ENCODE measurements at regions not wholly inside any gene's neighbourhood (a gene's known extent, or its start where the extent isn't known, plus 50 kb on each side); places are given as distances from the start of the nearest gene placed in this dataset.

DNA sequence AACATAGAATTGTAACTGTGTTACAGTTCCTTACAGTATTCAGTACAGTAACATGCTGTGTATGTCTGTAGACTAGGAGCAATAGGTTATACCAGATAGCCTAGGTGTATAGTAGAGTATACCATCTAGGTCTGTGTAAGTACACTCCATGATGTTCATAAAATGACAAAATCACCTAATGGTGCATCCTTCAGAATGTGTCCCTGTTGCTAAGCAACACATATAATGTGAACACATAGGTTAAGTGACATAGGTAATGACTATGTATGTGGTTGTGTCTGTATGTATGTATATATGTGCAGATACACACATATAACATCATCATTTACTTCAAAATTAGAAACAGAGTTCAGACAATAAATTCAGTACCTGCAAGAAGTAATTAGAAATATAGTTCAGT, 146.8 kb upstream of the GAP43 start:
- Histone ChIP-seq H4K20me1 (ENCODE audit: low read depth, low read length) (no peaks in the 10 kb centered on the region), H3K9ac (ENCODE audit: low read length) (no peak overlapping the region), H3K4me2 (ENCODE audit: low read depth, low read length, poor library complexity, severe bottlenecking) (no peak overlapping the region), H3K79me2 (ENCODE audit: insufficient read depth, low read length) (no peaks in the 10 kb centered on the region), H3K27ac (ENCODE audit: low read depth, low read length) (no peak overlapping the region), H3K9me3 (ENCODE audit: insufficient read depth, low read length) (no peaks in the 10 kb centered on the region), H3F3A (ENCODE audit: insufficient read depth) (no peaks in the 10 kb centered on the region), H2AFZ (ENCODE audit: low read depth, low read length, severe bottlenecking) (no peak overlapping the region), H3K9me2 (replicated peaks; ENCODE audit: insufficient read depth, low read length) (no peaks in the 10 kb centered on the region), H3K27me3 (ENCODE audit: low read length) (no peaks in the 10 kb centered on the region), H3K4me3 (ENCODE audit: insufficient read depth, low read length, poor library complexity, severe bottlenecking) (no peak overlapping the region), H3K36me3 (ENCODE audit: low read length) (no peaks in the 10 kb centered on the region)
- TF ChIP-seq EZH2phosphoT487 (conservative IDR thresholded peaks at IDR 0.05; ENCODE audit: low read length) (no peak), CTCF (IDR thresholded peaks at IDR 0.05; ENCODE audit: insufficient read depth, low read length, poor library complexity, severe bottlenecking) (no peak)

DNA sequence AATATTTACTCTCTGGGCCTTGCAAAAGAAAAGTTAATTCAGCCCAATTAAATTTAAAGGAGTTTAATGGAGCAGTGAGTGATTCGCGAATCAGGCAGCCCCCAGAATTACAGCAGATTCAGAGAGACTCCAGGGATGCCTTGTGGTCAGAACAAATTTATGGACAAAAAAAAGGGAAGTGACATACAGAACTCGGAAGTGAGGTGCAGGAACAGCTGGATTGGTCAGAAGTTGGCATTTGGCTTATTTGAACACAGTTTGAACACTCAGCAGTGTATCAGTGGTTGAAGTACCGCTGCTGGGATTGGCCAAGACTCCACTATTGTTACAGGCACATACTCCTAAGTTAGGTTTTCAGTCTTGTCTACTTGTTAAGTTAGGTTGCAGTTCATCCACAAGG, 145.0 kb upstream of the GAP43 start:
- Histone ChIP-seq H3K4me3 (ENCODE audit: insufficient read depth, low read length, poor library complexity, severe bottlenecking) (no peak overlapping the region), H3K27ac (ENCODE audit: low read depth, low read length) (no peak overlapping the region), H3K9me3 (ENCODE audit: insufficient read depth, low read length) (0 out of 2 replicates have a peak, but pooled peaks cover 6% of the 10 kb centered on the region), H3K79me2 (ENCODE audit: insufficient read depth, low read length) (no peaks in the 10 kb centered on the region), H4K20me1 (ENCODE audit: low read depth, low read length) (no peaks in the 10 kb centered on the region), H3F3A (ENCODE audit: insufficient read depth) (no peaks in the 10 kb centered on the region), H3K4me2 (ENCODE audit: low read depth, low read length, poor library complexity, severe bottlenecking) (no peak overlapping the region), H3K9me2 (replicated peaks; ENCODE audit: insufficient read depth, low read length) (no peaks in the 10 kb centered on the region), H3K9ac (ENCODE audit: low read length) (no peak overlapping the region), H3K36me3 (ENCODE audit: low read length) (no peaks in the 10 kb centered on the region), H3K27me3 (ENCODE audit: low read length) (no peaks in the 10 kb centered on the region), H2AFZ (ENCODE audit: low read depth, low read length, severe bottlenecking) (no peak overlapping the region)
- TF ChIP-seq CTCF (IDR thresholded peaks at IDR 0.05; ENCODE audit: insufficient read depth, low read length, poor library complexity, severe bottlenecking) = no peak
- no peak for TF ChIP-seq EZH2phosphoT487 (conservative IDR thresholded peaks at IDR 0.05; ENCODE audit: low read length)

DNA sequence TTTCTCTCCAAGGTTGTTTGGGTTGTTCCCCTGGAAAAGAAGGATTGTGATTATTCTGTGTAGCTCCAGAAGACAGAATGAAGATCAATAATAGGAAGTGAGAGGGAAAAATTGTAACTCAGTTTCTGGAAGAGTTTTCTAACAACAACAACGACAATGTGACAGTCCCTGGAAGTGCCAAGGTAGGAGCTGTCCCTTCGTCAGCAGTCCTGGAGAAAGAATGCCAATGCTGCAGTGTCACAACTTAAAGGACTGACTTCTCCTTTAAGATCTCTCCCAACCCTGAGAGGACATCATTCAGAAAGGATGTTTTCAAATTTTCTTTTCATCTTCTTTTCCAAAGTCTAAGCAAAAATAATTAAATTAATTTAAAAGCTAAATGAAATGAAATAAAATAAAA, 136.4 kb upstream of the GAP43 start:
- H4K20me1 ChIP-seq (ENCODE audit: low read depth, low read length) = no peaks in the 10 kb centered on the region
- no peaks in the 10 kb centered on the region for H3K36me3 ChIP-seq (ENCODE audit: low read length)
- TF ChIP-seq CTCF (IDR thresholded peaks at IDR 0.05; ENCODE audit: insufficient read depth, low read length, poor library complexity, severe bottlenecking) = no peak
- no peak for TF ChIP-seq EZH2phosphoT487 (conservative IDR thresholded peaks at IDR 0.05; ENCODE audit: low read length)
- no peaks in the 10 kb centered on the region for H3K9me2 ChIP-seq (replicated peaks; ENCODE audit: insufficient read depth, low read length)
- no peak overlapping the region for H3K4me2 ChIP-seq (ENCODE audit: low read depth, low read length, poor library complexity, severe bottlenecking)
- no peak overlapping the region for H2AFZ ChIP-seq (ENCODE audit: low read depth, low read length, severe bottlenecking)
- no peak overlapping the region for H3K9ac ChIP-seq (ENCODE audit: low read length)
- H3K79me2 ChIP-seq (ENCODE audit: insufficient read depth, low read length) = no peaks in the 10 kb centered on the region
- H3K9me3 ChIP-seq (ENCODE audit: insufficient read depth, low read length) = 0 out of 2 replicates have a peak, but pooled peaks cover 6% of the 10 kb centered on the region
- no peaks in the 10 kb centered on the region for H3F3A ChIP-seq (ENCODE audit: insufficient read depth)
- H3K4me3 ChIP-seq (ENCODE audit: insufficient read depth, low read length, poor library complexity, severe bottlenecking) = no peak overlapping the region
- H3K27me3 ChIP-seq (ENCODE audit: low read length) = no peaks in the 10 kb centered on the region
- no peak overlapping the region for H3K27ac ChIP-seq (ENCODE audit: low read depth, low read length)

All from SU-DHL-6 (cell line).